Tibial nerve (tissue), 4 donors: ENCODE measurements at regions not wholly inside any gene's neighbourhood (a gene's known extent, or its start where the extent isn't known, plus 50 kb on each side); places are given as distances from the start of the nearest gene placed in this dataset.

Experiments used
- DNase-seq, 2 donors: peaks; one replicate each; pipeline ENCODE4 v3.0.0-alpha.2; 2019; ENCODE audit warnings: low spot score in 2 of 2
- H3K27ac ChIP-seq, 4 donors: fragments of 200-600 bp; sonication (generic) in 3 of 4; one replicate each; pipeline ENCODE4 v1.5.1; 2017 to 2019; ENCODE audit warnings: mild to moderate bottlenecking in 1 of 4
- H3K27me3 ChIP-seq, 2 donors: fragments of 200-600 bp; sonication (generic) in 1 of 2; one replicate each; pipeline versions ENCODE4 v1.5.1 to v1.6.0; 2017 to 2019
- H3K36me3 ChIP-seq, 3 donors: fragments of 200-600 bp; sonication (generic); one replicate each; pipeline ENCODE4 v1.5.1; 2018 to 2019
- H3K4me1 ChIP-seq, 4 donors: fragments of 200-600 bp; sonication (generic) in 3 of 4; one replicate each; pipeline ENCODE4 v1.5.1; 2017 to 2019
- H3K4me3 ChIP-seq, 4 donors: fragments of 200-600 bp; sonication (generic) in 3 of 4; one replicate each; pipeline ENCODE4 v1.5.1; 2017 to 2019; ENCODE audit warnings: mild to moderate bottlenecking in 1 of 4, moderate library complexity in 1 of 4
- H3K9me3 ChIP-seq, 4 donors: fragments of 200-600 bp; sonication (generic) in 3 of 4; one replicate each; pipeline ENCODE4 v1.5.1; 2017 to 2019
- CTCF ChIP-seq, 5 experiments: fragments of 200-600 bp in 3 of 5; fragments of 450-650 bp in 2 of 5; sonication (generic) in 3 of 5; IDR thresholded peaks; one replicate each; pipeline ENCODE4 v1.5.1; 2016 to 2019; ENCODE audit warnings: antibody characterized with exemption in 5 of 5, mild to moderate bottlenecking in 3 of 5, moderate library complexity in 2 of 5
- EP300 ChIP-seq, 2 donors: sonication (generic); formaldehyde crosslinking; IDR thresholded peaks; one replicate each; pipeline ENCODE4 v1.6.1; 2017; ENCODE audit warnings: antibody characterized with exemption in 2 of 2, mild to moderate bottlenecking in 1 of 2
- POLR2A ChIP-seq, 2 donors: fragments of 450-650 bp; IDR thresholded peaks; one replicate each; pipeline ENCODE4 v1.6.1; 2017; ENCODE audit warnings: antibody characterized with exemption in 2 of 2, mild to moderate bottlenecking in 2 of 2, moderate library complexity in 2 of 2
- WGBS, 2 donors: methylation state at CpG; one replicate each; pipeline ENCODE4 v1.1.5; 2018; 5-methylcytosine and 5-hydroxymethylcytosine counted together

GRCh38 chr6:93165850-93166430, 253.4 kb downstream of the EPHA7 start:
- 54 to 58% methylated on average over 3 of the region's 3 CpGs for WGBS, 2 donors
- H3K4me3 ChIP-seq, result no peak overlapping the region
- no peaks in the 10 kb centered on the region for H3K4me1 ChIP-seq
- no peak for TF ChIP-seq POLR2A (IDR thresholded peaks at IDR 0.05)
- TF ChIP-seq CTCF (IDR thresholded peaks at IDR 0.05), result no peak
- TF ChIP-seq EP300 (IDR thresholded peaks at IDR 0.05), result no peak
- H3K27me3 ChIP-seq, result no peaks in the 10 kb centered on the region
- no peaks in the 10 kb centered on the region for H3K9me3 ChIP-seq
- H3K27ac ChIP-seq, result no peak overlapping the region
- DNase-seq, result no peak
- no peaks in the 10 kb centered on the region for H3K36me3 ChIP-seq

GRCh38 chr6:93164781-93165180, 254.6 kb downstream of the EPHA7 start:
- Histone ChIP-seq H3K27ac (no peak overlapping the region), H3K27me3 (no peaks in the 10 kb centered on the region), H3K4me1 (no peaks in the 10 kb centered on the region), H3K9me3 (no peaks in the 10 kb centered on the region), H3K36me3 (no peaks in the 10 kb centered on the region), H3K4me3 (no peak overlapping the region)
- TF ChIP-seq EP300 (IDR thresholded peaks at IDR 0.05) (no peak), POLR2A (IDR thresholded peaks at IDR 0.05) (no peak), CTCF (IDR thresholded peaks at IDR 0.05) (no peak)
- no peak for DNase-seq

- Histone ChIP-seq H3K36me3 (no peaks in the 10 kb centered on the region), H3K4me1 (no peaks in the 10 kb centered on the region), H3K9me3 (peaks cover 0 to 3% (median 0%) of the 10 kb centered on the region in 4 donors), H3K4me3 (no peak overlapping the region), H3K27ac (no peak overlapping the region), H3K27me3 (no peaks in the 10 kb centered on the region)
- DNase-seq, result no peak
- WGBS, 2 donors, result 49 to 50% methylated on average over 3 of the region's 3 CpGs
- TF ChIP-seq CTCF (IDR thresholded peaks at IDR 0.05) (no peak), POLR2A (IDR thresholded peaks at IDR 0.05) (no peak), EP300 (IDR thresholded peaks at IDR 0.05) (no peak)
Measured at GRCh38 chr6:93163146-93163545, 256.2 kb downstream of the EPHA7 start.

GRCh38 chr6:93139408-93140081, 279.8 kb downstream of the EPHA7 start:
- TF ChIP-seq POLR2A (IDR thresholded peaks at IDR 0.05) (no peak), CTCF (IDR thresholded peaks at IDR 0.05) (no peak), EP300 (IDR thresholded peaks at IDR 0.05) (no peak)
- Histone ChIP-seq H3K27me3 (no peaks in the 10 kb centered on the region), H3K36me3 (no peaks in the 10 kb centered on the region), H3K9me3 (no peaks in the 10 kb centered on the region), H3K27ac (no peak overlapping the region), H3K4me3 (no peak overlapping the region), H3K4me1 (no peaks in the 10 kb centered on the region)
- 50 to 57% methylated on average over 4 of the region's 4 CpGs for WGBS, 2 donors
- no peak for DNase-seq

- H3K4me1 ChIP-seq, result no peaks in the 10 kb centered on the region
- no peak for TF ChIP-seq EP300 (IDR thresholded peaks at IDR 0.05)
- no peak for TF ChIP-seq POLR2A (IDR thresholded peaks at IDR 0.05)
- TF ChIP-seq CTCF (IDR thresholded peaks at IDR 0.05), result no peak
- H3K36me3 ChIP-seq, result no peaks in the 10 kb centered on the region
- 84 to 98% methylated on average over 2 of the region's 2 CpGs for WGBS, 2 donors
- DNase-seq, result no peak
- no peaks in the 10 kb centered on the region for H3K9me3 ChIP-seq
- no peak overlapping the region for H3K4me3 ChIP-seq
- no peak overlapping the region for H3K27ac ChIP-seq
- H3K27me3 ChIP-seq, result no peaks in the 10 kb centered on the region
Measured at GRCh38 chr6:93136111-93136510, 283.2 kb downstream of the EPHA7 start.
